GM21717 (cell line): ENCODE measurements at regions not wholly inside any gene's neighbourhood (a gene's known extent, or its start where the extent isn't known, plus 50 kb on each side); places are given as distances from the start of the nearest gene placed in this dataset.

ENCODE experiments used
- ATAC-seq: cut with Tn5 transposase; IDR thresholded peaks from one replicate; pipeline ENCODE4 v1.9.1; 2021; ENCODE audit warnings: mild to moderate bottlenecking, moderate library complexity; ENCODE audit not compliant: unreplicated experiment

GRCh38 chr2:200013906-200014305, 58.5 kb downstream of the MAIP1 start:
- ATAC-seq: no peak

- peak; percentile 56 for ATAC-seq
These were observed 66.2 kb downstream of the MAIP1 start for GRCh38 chr2:200021449-200022114.

- no peak for ATAC-seq
These were observed 67.1 kb downstream of the MAIP1 start for GRCh38 chr2:200022511-200022910.

- no peak for ATAC-seq
These were observed 68.2 kb downstream of the MAIP1 start for GRCh38 chr2:200023570-200023969.

- ATAC-seq: no peak
These were observed 70.3 kb downstream of the MAIP1 start for GRCh38 chr2:200025717-200026116.

- no peak for ATAC-seq
These were observed 71.2 kb downstream of the MAIP1 start for GRCh38 chr2:200026332-200027230.

GRCh38 chr2:200028998-200029397, 73.6 kb downstream of the MAIP1 start:
- ATAC-seq: no peak

GRCh38 chr2:200032895-200033294, 77.5 kb downstream of the MAIP1 start:
- no peak for ATAC-seq

GRCh38 chr2:200033929-200034328, 78.5 kb downstream of the MAIP1 start:
- ATAC-seq: no peak

- no peak for ATAC-seq
These were observed 79.4 kb downstream of the MAIP1 start for GRCh38 chr2:200034816-200035215.

- ATAC-seq: no peak
These were observed 84.6 kb downstream of the MAIP1 start for GRCh38 chr2:200039724-200040650.

- no peak for ATAC-seq
These were observed 85.4 kb downstream of the MAIP1 start for GRCh38 chr2:200040831-200041230.

GRCh38 chr2:200041639-200042038, 86.3 kb downstream of the MAIP1 start:
- ATAC-seq: no peak

- ATAC-seq: no peak
These were observed 86.8 kb downstream of the MAIP1 start for GRCh38 chr2:200042102-200042735.

- ATAC-seq: no peak
These were observed 87.6 kb downstream of the MAIP1 start for GRCh38 chr2:200042944-200043343.

GRCh38 chr2:200044453-200044852, 89.1 kb downstream of the MAIP1 start:
- no peak for ATAC-seq

GRCh38 chr2:200048421-200048820, 93.0 kb downstream of the MAIP1 start:
- ATAC-seq: no peak

GRCh38 chr2:200049086-200049485, 93.7 kb downstream of the MAIP1 start:
- no peak for ATAC-seq

- no peak for ATAC-seq
These were observed 95.7 kb downstream of the MAIP1 start for GRCh38 chr2:200050921-200051610.

GRCh38 chr2:200051611-200051945, 96.2 kb downstream of the MAIP1 start:
- ATAC-seq: no peak
